A673 (cell line): ENCODE measurements at regions not wholly inside any gene's neighbourhood (a gene's known extent, or its start where the extent isn't known, plus 50 kb on each side); places are given as distances from the start of the nearest gene placed in this dataset.

Experiments used
- EZH2 ChIP-seq: fragments of 200-600 bp; sonication (generic); IDR thresholded peaks from 2 replicates; pipeline ENCODE4 v1.6.1; 2017; ENCODE audit warnings: borderline replicate concordance, low read depth, mild to moderate bottlenecking, mixed read lengths, antibody characterized with exemption, low read length; ENCODE audit not compliant: poor library complexity, severe bottlenecking
- TF ChIP-seq, protein P1 (sequence below): fragments of 300-800, 200-600 bp; sonication (generic); conservative IDR thresholded peaks from 2 replicates; pipeline ENCODE4 v1.5.1; 2017; ENCODE audit warnings: low read depth, mild to moderate bottlenecking, antibody characterized with exemption, low read length, moderate library complexity, mixed read lengths

GRCh38 chr9:106683454-106683853 is 179.5 kb upstream of the ZNF462 start:
- no peak for TF ChIP-seq EZH2
- TF ChIP-seq, protein P1, sequence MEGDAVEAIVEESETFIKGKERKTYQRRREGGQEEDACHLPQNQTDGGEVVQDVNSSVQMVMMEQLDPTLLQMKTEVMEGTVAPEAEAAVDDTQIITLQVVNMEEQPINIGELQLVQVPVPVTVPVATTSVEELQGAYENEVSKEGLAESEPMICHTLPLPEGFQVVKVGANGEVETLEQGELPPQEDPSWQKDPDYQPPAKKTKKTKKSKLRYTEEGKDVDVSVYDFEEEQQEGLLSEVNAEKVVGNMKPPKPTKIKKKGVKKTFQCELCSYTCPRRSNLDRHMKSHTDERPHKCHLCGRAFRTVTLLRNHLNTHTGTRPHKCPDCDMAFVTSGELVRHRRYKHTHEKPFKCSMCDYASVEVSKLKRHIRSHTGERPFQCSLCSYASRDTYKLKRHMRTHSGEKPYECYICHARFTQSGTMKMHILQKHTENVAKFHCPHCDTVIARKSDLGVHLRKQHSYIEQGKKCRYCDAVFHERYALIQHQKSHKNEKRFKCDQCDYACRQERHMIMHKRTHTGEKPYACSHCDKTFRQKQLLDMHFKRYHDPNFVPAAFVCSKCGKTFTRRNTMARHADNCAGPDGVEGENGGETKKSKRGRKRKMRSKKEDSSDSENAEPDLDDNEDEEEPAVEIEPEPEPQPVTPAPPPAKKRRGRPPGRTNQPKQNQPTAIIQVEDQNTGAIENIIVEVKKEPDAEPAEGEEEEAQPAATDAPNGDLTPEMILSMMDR = no peak
